Endothelial cell of umbilical vein (primary cell): ENCODE measurements at regions not wholly inside any gene's neighbourhood (a gene's known extent, or its start where the extent isn't known, plus 50 kb on each side); places are given as distances from the start of the nearest gene placed in this dataset.

Source experiments
- BruUV-seq: library from RNA; stranded (reverse); fragments of 400-500 nt; replicated peaks from 2 replicates; lab custom pipeline; 2021; lab: Mats Ljungman, UMichigan
- CTCF ChIA-PET: fragments of 300-600, 350-600 bp; sonication (Branson Sonifier 250); formaldehyde crosslinking; loops from one replicate; lab custom pipeline; 2021; ENCODE audit warnings: antibody characterized with exemption, inconsistent platforms; lab: Charles Lee
- POLR2A ChIA-PET: fragments of 300-600, 350-600 bp; sonication (Branson Sonifier 250); formaldehyde crosslinking; loops from one replicate; lab custom pipeline; 2021; ENCODE audit warnings: antibody characterized with exemption, inconsistent platforms; lab: Charles Lee
- DNase-seq: peaks from one replicate; pipeline ENCODE4 v3.0.0-alpha.2; 2011; ENCODE audit warnings: low read depth, low spot score
- FAIRE-seq: peaks from 2 replicates; lab custom pipeline; 2011; peaks lifted over from hg19 to GRCh38; lab: Jason Lieb, UNC
- H2AFZ ChIP-seq: 2 replicates; pipeline ENCODE4 v1.6.0; 2012; ENCODE audit warnings: low read depth, low read length, control low read depth, inconsistent platforms
- H3K27ac ChIP-seq: 2 replicates; pipeline ENCODE4 v1.5.1; 2011; ENCODE audit warnings: low read depth, mild to moderate bottlenecking, control low read depth, low read length, moderate library complexity; ENCODE audit not compliant: insufficient read depth
- H3K27me3 ChIP-seq, 2 experiments: 2 replicates each; pipeline versions ENCODE4 v1.6.0 to v1.6.1; 2011; ENCODE audit warnings: low read length in 2 of 2, mixed read lengths in 1 of 2; ENCODE audit not compliant: control insufficient read depth in 2 of 2, insufficient read depth in 2 of 2
- H3K36me3 ChIP-seq, 2 experiments: 2 replicates in 1 of 2; 3 replicates in 1 of 2; pipeline ENCODE4 v1.5.1; 2011; ENCODE audit warnings: low read length in 2 of 2, mild to moderate bottlenecking in 1 of 2, moderate library complexity in 1 of 2; ENCODE audit not compliant: control insufficient read depth in 2 of 2, insufficient read depth in 2 of 2; ENCODE audit errors: extremely low read depth in 1 of 2
- H3K4me1 ChIP-seq: 3 replicates; pipeline ENCODE4 v1.5.1; 2011; ENCODE audit warnings: mild to moderate bottlenecking, low read length; ENCODE audit not compliant: control insufficient read depth, insufficient read depth; ENCODE audit errors: extremely low read depth
- H3K4me2 ChIP-seq: 2 replicates; pipeline ENCODE4 v1.6.1; 2011; ENCODE audit warnings: low read length, control low read depth, mixed read lengths; ENCODE audit not compliant: insufficient read depth
- H3K4me3 ChIP-seq, 3 experiments: fragments of 200-600 bp in 1 of 3; sonication (generic), shearing (Covaris generic) in 1 of 3; replicated peaks in 1 of 3; 2 replicates each; pipeline ENCODE4 v1.5.1; 2011 to 2016; ENCODE audit warnings: control low read depth in 3 of 3, low read length in 3 of 3, mild to moderate bottlenecking in 2 of 3, inconsistent platforms in 1 of 3, low read depth in 1 of 3, moderate library complexity in 1 of 3; ENCODE audit not compliant: insufficient read depth in 1 of 3
- H3K79me2 ChIP-seq: 2 replicates; pipeline ENCODE4 v1.6.0; 2012; ENCODE audit warnings: low read length, inconsistent platforms; ENCODE audit not compliant: control insufficient read depth, insufficient read depth
- H3K9ac ChIP-seq: replicated peaks from 2 replicates; pipeline ENCODE3; 2011; ENCODE audit warnings: low read length, control low read depth; ENCODE audit not compliant: insufficient read depth; ENCODE audit errors: extremely low read depth
- H3K9me1 ChIP-seq: replicated peaks from 3 replicates; pipeline ENCODE4 v1.6.0; 2011; ENCODE audit warnings: mild to moderate bottlenecking, low read length; ENCODE audit not compliant: control insufficient read depth, insufficient read depth; ENCODE audit errors: extremely low read depth
- H3K9me3 ChIP-seq: replicated peaks from 2 replicates; pipeline ENCODE4 v1.5.1; 2012; ENCODE audit warnings: low read length, inconsistent platforms; ENCODE audit not compliant: control insufficient read depth, insufficient read depth
- H4K20me1 ChIP-seq: replicated peaks from 2 replicates; pipeline ENCODE3; 2011; ENCODE audit warnings: mild to moderate bottlenecking, low read length; ENCODE audit not compliant: control insufficient read depth, insufficient read depth; ENCODE audit errors: extremely low read depth
- EZH2 ChIP-seq: IDR thresholded peaks from 2 replicates; pipeline ENCODE4 v1.6.1; 2012; ENCODE audit warnings: borderline replicate concordance, low read depth, mild to moderate bottlenecking, moderate library complexity, low read length, inconsistent platforms; ENCODE audit not compliant: severe bottlenecking
- FOS ChIP-seq: IDR thresholded peaks from 2 replicates; pipeline ENCODE4 v1.6.1; 2011; ENCODE audit warnings: mild to moderate bottlenecking, low read length, moderate library complexity, borderline replicate concordance; ENCODE audit not compliant: insufficient read depth
- GATA2 ChIP-seq: IDR thresholded peaks from 2 replicates; pipeline ENCODE4 v1.7.0; 2011; ENCODE audit warnings: low read depth, mild to moderate bottlenecking, moderate library complexity, mixed read lengths, low read length; ENCODE audit not compliant: insufficient read length, insufficient read depth
- JUN ChIP-seq: IDR thresholded peaks from 2 replicates; pipeline ENCODE4 v1.6.1; 2011; ENCODE audit warnings: borderline replicate concordance, low read depth; ENCODE audit not compliant: insufficient read length, insufficient read depth
- MYC ChIP-seq: IDR thresholded peaks from one replicate; pipeline ENCODE4 v1.6.1; 2011; ENCODE audit warnings: mild to moderate bottlenecking, low read depth, low read length
- POLR2A ChIP-seq: IDR thresholded peaks from 2 replicates; pipeline ENCODE4 v1.6.1; 2012; ENCODE audit warnings: low read depth, mild to moderate bottlenecking, control low read depth, low read length
- POLR2AphosphoS5 ChIP-seq: IDR thresholded peaks from 2 replicates; pipeline ENCODE4 v1.6.1; 2012; ENCODE audit warnings: low read depth, mild to moderate bottlenecking, control low read depth, low read length, moderate library complexity; ENCODE audit not compliant: insufficient read depth
- dilution Hi-C: fragments of 300-500 bp; cut with MboI; formaldehyde crosslinking; loops from one replicate; pipeline ENCODE4 v1.15.0; 2019; ENCODE audit warnings: low sequenced_read_pairs; ENCODE audit not compliant: extremely low pct_ligation_motif_present
- intact Hi-C: fragments of 100-400 bp; cut with micrococcal nuclease; formaldehyde crosslinking; loops from one replicate; pipeline ENCODE4 v1.10.0; 2022
- TF ChIP-seq, protein P1 (sequence below), 2 donors: IDR thresholded peaks; 1 replicate in 1 of 2; 2 replicates in 1 of 2; pipeline ENCODE4 v1.5.1; 2011; ENCODE audit warnings: low read length in 2 of 2, mild to moderate bottlenecking in 2 of 2, moderate library complexity in 2 of 2, control low read depth in 1 of 2, inconsistent platforms in 1 of 2, low read depth in 1 of 2; ENCODE audit not compliant: insufficient read depth in 1 of 2; ENCODE audit errors: extremely low read depth in 1 of 2
- TF ChIP-seq, protein P2 (sequence below): IDR thresholded peaks from 2 replicates; pipeline ENCODE4 v1.6.1; 2011; ENCODE audit not compliant: insufficient read depth, insufficient read length

DNA sequence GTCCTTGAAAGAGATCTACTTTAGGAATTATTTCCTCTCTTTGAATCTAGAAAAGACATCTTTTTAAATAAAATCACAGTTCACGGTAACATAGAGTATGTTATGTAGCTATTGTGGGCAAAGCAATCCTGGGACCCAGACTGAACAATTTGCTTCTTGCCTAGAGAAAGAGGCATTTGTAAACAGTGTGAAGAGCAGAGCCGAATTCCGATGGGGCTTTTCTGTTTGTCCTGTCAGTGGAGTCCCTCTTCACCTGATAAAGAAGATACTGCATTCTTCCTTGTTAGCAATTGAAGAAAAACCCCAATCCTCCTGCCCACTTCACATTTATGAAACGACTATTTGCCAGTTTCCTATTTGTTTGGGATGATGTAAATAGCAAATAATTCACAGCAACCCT, 462.9 kb downstream of the WDR72 start:
- BruUV-seq = no TSS peak
- Histone ChIP-seq H3K36me3 (no peaks in the 10 kb centered on the region), H3K27ac (no peak overlapping the region), H3K4me3 (no peak overlapping the region), H3K79me2 (no peaks in the 10 kb centered on the region), H3K27me3 (no peaks in the 10 kb centered on the region), H2AFZ (no peak overlapping the region), H3K9ac (no peak overlapping the region), H3K9me3 (no peaks in the 10 kb centered on the region), H3K4me1 (no peaks in the 10 kb centered on the region), H3K4me2 (no peak overlapping the region), H3K9me1 (no peaks in the 10 kb centered on the region), H4K20me1 (no peaks in the 10 kb centered on the region)
- no peak for TF ChIP-seq POLR2AphosphoS5
- no peak for TF ChIP-seq POLR2A
- TF ChIP-seq MYC = no peak
- TF ChIP-seq FOS = no peak
- no peak for TF ChIP-seq JUN
- TF ChIP-seq, protein P1, sequence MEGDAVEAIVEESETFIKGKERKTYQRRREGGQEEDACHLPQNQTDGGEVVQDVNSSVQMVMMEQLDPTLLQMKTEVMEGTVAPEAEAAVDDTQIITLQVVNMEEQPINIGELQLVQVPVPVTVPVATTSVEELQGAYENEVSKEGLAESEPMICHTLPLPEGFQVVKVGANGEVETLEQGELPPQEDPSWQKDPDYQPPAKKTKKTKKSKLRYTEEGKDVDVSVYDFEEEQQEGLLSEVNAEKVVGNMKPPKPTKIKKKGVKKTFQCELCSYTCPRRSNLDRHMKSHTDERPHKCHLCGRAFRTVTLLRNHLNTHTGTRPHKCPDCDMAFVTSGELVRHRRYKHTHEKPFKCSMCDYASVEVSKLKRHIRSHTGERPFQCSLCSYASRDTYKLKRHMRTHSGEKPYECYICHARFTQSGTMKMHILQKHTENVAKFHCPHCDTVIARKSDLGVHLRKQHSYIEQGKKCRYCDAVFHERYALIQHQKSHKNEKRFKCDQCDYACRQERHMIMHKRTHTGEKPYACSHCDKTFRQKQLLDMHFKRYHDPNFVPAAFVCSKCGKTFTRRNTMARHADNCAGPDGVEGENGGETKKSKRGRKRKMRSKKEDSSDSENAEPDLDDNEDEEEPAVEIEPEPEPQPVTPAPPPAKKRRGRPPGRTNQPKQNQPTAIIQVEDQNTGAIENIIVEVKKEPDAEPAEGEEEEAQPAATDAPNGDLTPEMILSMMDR (IDR thresholded peaks at IDR 0.05; ENCODE audit: extremely low read depth in 1 of 2, insufficient read depth in 1 of 2, low read depth in 1 of 2, low read length in 2 of 2) = no peak
- TF ChIP-seq GATA2 = no peak
- TF ChIP-seq, protein P2, sequence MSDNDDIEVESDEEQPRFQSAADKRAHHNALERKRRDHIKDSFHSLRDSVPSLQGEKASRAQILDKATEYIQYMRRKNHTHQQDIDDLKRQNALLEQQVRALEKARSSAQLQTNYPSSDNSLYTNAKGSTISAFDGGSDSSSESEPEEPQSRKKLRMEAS = no peak
- TF ChIP-seq EZH2 = no peak
- dilution Hi-C loops = no loop called here
- CTCF ChIA-PET = no interaction called here
- FAIRE-seq (no peak), DNase-seq (no peak)
- POLR2A ChIA-PET = no interaction called here
- intact Hi-C loops = no loop called here
